Smooth muscle cell (in vitro differentiated cells): ENCODE measurements at regions not wholly inside any gene's neighbourhood (a gene's known extent, or its start where the extent isn't known, plus 50 kb on each side); places are given as distances from the start of the nearest gene placed in this dataset.

Source experiments
- DNase-seq: peaks from one replicate; lab custom pipeline; 2025; ENCODE audit not compliant: unreplicated experiment; lab: John Stamatoyannopoulos, UW
- H2AFZ ChIP-seq: fragments of 200-600 bp; sonication (generic); 2 replicates; pipeline ENCODE4 v1.6.0; 2016; ENCODE audit warnings: antibody characterized with exemption, low read depth, mild to moderate bottlenecking
- H3F3A ChIP-seq: fragments of 200-600 bp; sonication (generic); 2 replicates; pipeline ENCODE4 v1.6.0; 2017; ENCODE audit warnings: antibody characterized with exemption, low read depth
- H3K27ac ChIP-seq: fragments of 200-600 bp; sonication (generic); 2 replicates; pipeline ENCODE4 v1.5.1; 2016; ENCODE audit warnings: low read depth, mild to moderate bottlenecking
- H3K27me3 ChIP-seq: fragments of 200-600 bp; sonication (generic); 2 replicates; pipeline ENCODE4 v1.6.1; 2016; ENCODE audit warnings: low read depth, mild to moderate bottlenecking
- H3K36me3 ChIP-seq: fragments of 200-600 bp; sonication (generic); 2 replicates; pipeline ENCODE4 v1.5.1; 2016; ENCODE audit warnings: low read depth
- H3K4me1 ChIP-seq: fragments of 200-600 bp; sonication (generic); 2 replicates; pipeline ENCODE4 v1.5.1; 2016; ENCODE audit warnings: low read depth
- H3K4me2 ChIP-seq: fragments of 200-600 bp; sonication (generic); 2 replicates; pipeline ENCODE4 v1.6.0; 2016; ENCODE audit warnings: mild to moderate bottlenecking
- H3K4me3 ChIP-seq: fragments of 200-600 bp; sonication (generic); 2 replicates; pipeline ENCODE4 v1.5.1; 2016; ENCODE audit warnings: mild to moderate bottlenecking
- H3K79me2 ChIP-seq: fragments of 200-600 bp; sonication (generic); 2 replicates; pipeline ENCODE4 v1.6.0; 2016; ENCODE audit warnings: low read depth, mild to moderate bottlenecking
- H3K9ac ChIP-seq: fragments of 200-600 bp; sonication (generic); 2 replicates; pipeline ENCODE4 v1.6.0; 2016; ENCODE audit warnings: low read depth
- H3K9me3 ChIP-seq: fragments of 200-600 bp; sonication (generic); replicated peaks from 2 replicates; pipeline ENCODE4 v1.5.1; 2016; ENCODE audit warnings: low read depth
- H4K20me1 ChIP-seq: fragments of 200-600 bp; sonication (generic); 2 replicates; pipeline ENCODE4 v1.6.0; 2016; ENCODE audit warnings: low read depth
- CTCF ChIP-seq: fragments of 200-600 bp; sonication (generic); IDR thresholded peaks from 2 replicates; pipeline ENCODE4 v1.5.1; 2017; ENCODE audit warnings: borderline replicate concordance, mild to moderate bottlenecking, antibody characterized with exemption; ENCODE audit not compliant: insufficient read depth, poor library complexity, severe bottlenecking
- WGBS: methylation state at CpG from one replicate; pipeline ENCODE4 v1.1.7; 2016; ENCODE audit warnings: low lambda C conversion rate; 5-methylcytosine and 5-hydroxymethylcytosine counted together

- Histone ChIP-seq H3K4me3 (no peak overlapping the region), H2AFZ (no peak overlapping the region), H3K9ac (no peak overlapping the region), H3K4me2 (no peak overlapping the region), H3K79me2 (no peaks in the 10 kb centered on the region), H3K27me3 (no peaks in the 10 kb centered on the region), H3K36me3 (no peaks in the 10 kb centered on the region), H3K27ac (no peak overlapping the region), H4K20me1 (no peaks in the 10 kb centered on the region), H3F3A (peaks cover 3% of the 10 kb centered on the region), H3K9me3 (no peaks in the 10 kb centered on the region), H3K4me1 (peaks cover 19% of the 10 kb centered on the region)
- no peak for TF ChIP-seq CTCF
- WGBS: 76% methylated on average over 15 of the region's 15 CpGs
- DNase-seq: no peak
These were observed 63.5 kb upstream of the SERP2 start for GRCh38 chr13:44309794-44310757.

- WGBS: 56% methylated on average over 8 of the region's 8 CpGs
- no peak overlapping the region for H3K4me2 ChIP-seq
- no peak for DNase-seq
- H2AFZ ChIP-seq: no peak overlapping the region
- H3K27me3 ChIP-seq: no peaks in the 10 kb centered on the region
- no peaks in the 10 kb centered on the region for H3K9me3 ChIP-seq
- H3F3A ChIP-seq: no peaks in the 10 kb centered on the region
- H4K20me1 ChIP-seq: no peaks in the 10 kb centered on the region
- TF ChIP-seq CTCF: no peak
- H3K79me2 ChIP-seq: no peaks in the 10 kb centered on the region
- H3K36me3 ChIP-seq: no peaks in the 10 kb centered on the region
- no peak overlapping the region for H3K27ac ChIP-seq
- H3K4me1 ChIP-seq: peaks cover 8% of the 10 kb centered on the region
- no peak overlapping the region for H3K4me3 ChIP-seq
- no peak overlapping the region for H3K9ac ChIP-seq
These were observed 62.4 kb upstream of the SERP2 start for GRCh38 chr13:44311011-44311780.

GRCh38 chr13:44312131-44312530, 61.5 kb upstream of the SERP2 start:
- Histone ChIP-seq H3K27me3 (no peaks in the 10 kb centered on the region), H3K79me2 (no peaks in the 10 kb centered on the region), H3F3A (no peaks in the 10 kb centered on the region), H3K36me3 (no peaks in the 10 kb centered on the region), H2AFZ (no peak overlapping the region), H3K4me2 (no peak overlapping the region), H3K27ac (peak overlapping the region; percentile 95), H3K4me1 (no peaks in the 10 kb centered on the region), H3K9ac (no peak overlapping the region), H4K20me1 (no peaks in the 10 kb centered on the region), H3K9me3 (no peaks in the 10 kb centered on the region), H3K4me3 (no peak overlapping the region)
- TF ChIP-seq CTCF: no peak
- DNase-seq: no peak
- WGBS: 92% methylated on average over 3 of the region's 3 CpGs
